Karpas-422 (cell line): ENCODE measurements at regions not wholly inside any gene's neighbourhood (a gene's known extent, or its start where the extent isn't known, plus 50 kb on each side); places are given as distances from the start of the nearest gene placed in this dataset.
"Not testable (repeated sequence)": the region's sequence is repeated elsewhere in the genome, so short reads cannot be mapped to it uniquely, and the experiment has no call there.

Source experiments
- DNase-seq: peaks from one replicate; pipeline ENCODE4 v3.0.0-alpha.2; 2015
- H2AFZ ChIP-seq: fragments of 200-600 bp; sonication (generic); 2 replicates; pipeline ENCODE4 v1.6.1; 2014; ENCODE audit warnings: antibody characterized with exemption, low read length, mixed read lengths
- H3K27ac ChIP-seq: fragments of 200-600 bp; sonication (generic); 2 replicates; pipeline ENCODE4 v1.5.1; 2014; ENCODE audit warnings: mild to moderate bottlenecking, low read length, moderate library complexity
- H3K27me3 ChIP-seq: fragments of 200-600 bp; sonication (generic); 2 replicates; pipeline ENCODE4 v1.6.1; 2014; ENCODE audit warnings: low read length, mixed read lengths
- H3K36me3 ChIP-seq: fragments of 200-600 bp; sonication (generic); 2 replicates; pipeline ENCODE4 v1.6.1; 2014; ENCODE audit warnings: low read length, mixed read lengths; ENCODE audit not compliant: insufficient read depth
- H3K4me1 ChIP-seq: fragments of 200-600 bp; sonication (generic); 2 replicates; pipeline ENCODE4 v1.6.1; 2014; ENCODE audit warnings: mild to moderate bottlenecking, low read length, mixed read lengths
- H3K4me2 ChIP-seq: fragments of 200-600 bp; sonication (generic); 2 replicates; pipeline ENCODE4 v1.6.1; 2014; ENCODE audit warnings: low read length, low read depth, mild to moderate bottlenecking; ENCODE audit not compliant: poor library complexity, severe bottlenecking
- H3K4me3 ChIP-seq: fragments of 200-600 bp; sonication (generic); 2 replicates; pipeline ENCODE4 v1.5.1; 2014; ENCODE audit warnings: mild to moderate bottlenecking, antibody characterized with exemption, low read length, mixed read lengths
- H3K79me2 ChIP-seq: fragments of 200-600 bp; sonication (generic); 2 replicates; pipeline ENCODE4 v1.6.1; 2014; ENCODE audit warnings: mild to moderate bottlenecking, low read length, mixed read lengths
- H3K9ac ChIP-seq: fragments of 200-600 bp; sonication (generic); 2 replicates; pipeline ENCODE4 v1.6.0; 2014; ENCODE audit warnings: low read length
- H3K9me2 ChIP-seq: fragments of 200-600 bp; sonication (generic), shearing (Covaris generic); replicated peaks from 2 replicates; pipeline ENCODE4 v1.6.0; 2014; ENCODE audit warnings: mild to moderate bottlenecking, low read length, moderate library complexity; ENCODE audit not compliant: insufficient read depth
- H3K9me3 ChIP-seq: fragments of 300-700, 200-600 bp; sonication (generic); 2 replicates; pipeline ENCODE4 v1.6.1; 2014; ENCODE audit warnings: low read length, mixed read lengths
- H4K20me1 ChIP-seq: fragments of 200-600 bp; sonication (generic); 2 replicates; pipeline ENCODE4 v1.6.1; 2014; ENCODE audit warnings: mild to moderate bottlenecking, antibody characterized with exemption, low read length, low read depth; ENCODE audit not compliant: insufficient read depth

GRCh38 chr7:65572581-65572980, 198.9 kb downstream of the ZNF92 start:
- not testable (repeated sequence) for H3K9me3 ChIP-seq, H2AFZ ChIP-seq, H3K4me3 ChIP-seq, H3K27ac ChIP-seq, H3K79me2 ChIP-seq, H4K20me1 ChIP-seq, DNase-seq, H3K36me3 ChIP-seq, H3K4me1 ChIP-seq, H3K9ac ChIP-seq, H3K27me3 ChIP-seq, H3K9me2 ChIP-seq, H3K4me2 ChIP-seq

GRCh38 chr7:65576370-65576769, 202.7 kb downstream of the ZNF92 start:
- H4K20me1 ChIP-seq, DNase-seq, H3K4me3 ChIP-seq, H3K9me3 ChIP-seq, H3K27ac ChIP-seq, H3K4me2 ChIP-seq, H3K79me2 ChIP-seq, H3K9ac ChIP-seq, H3K4me1 ChIP-seq, H3K9me2 ChIP-seq, H2AFZ ChIP-seq, H3K36me3 ChIP-seq, H3K27me3 ChIP-seq: not testable (repeated sequence)

GRCh38 chr7:65582518-65583119, 209.0 kb downstream of the ZNF92 start:
- not testable (repeated sequence) for H3K27ac ChIP-seq, H3K79me2 ChIP-seq, H3K9ac ChIP-seq, H2AFZ ChIP-seq, H3K4me3 ChIP-seq, DNase-seq, H3K9me3 ChIP-seq, H4K20me1 ChIP-seq, H3K27me3 ChIP-seq, H3K36me3 ChIP-seq, H3K4me2 ChIP-seq, H3K4me1 ChIP-seq, H3K9me2 ChIP-seq

- not testable (repeated sequence) for H3K36me3 ChIP-seq, H4K20me1 ChIP-seq, DNase-seq
Measured at GRCh38 chr7:65602495-65602894, 228.8 kb downstream of the ZNF92 start.

DNA sequence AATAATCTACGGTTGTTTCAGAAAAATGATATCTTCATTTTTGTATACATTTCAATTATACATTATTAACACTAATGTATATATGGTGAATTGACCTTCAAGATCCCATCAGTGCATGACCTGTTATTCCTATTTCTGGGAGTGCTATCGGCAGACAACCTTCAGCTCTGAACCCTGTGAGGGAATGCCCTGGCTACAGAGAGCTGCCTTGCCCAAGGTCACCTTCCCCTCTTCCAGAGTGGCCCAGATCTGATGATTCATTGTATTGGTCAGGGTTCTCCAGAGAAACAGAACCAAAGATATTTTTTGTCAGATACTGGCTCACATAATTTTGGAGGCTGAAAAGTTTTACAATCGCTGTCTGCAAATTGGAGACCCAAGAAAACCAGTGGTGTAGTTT, 235.5 kb downstream of the ZNF92 start:
- no peaks in the 10 kb centered on the region for H3K27me3 ChIP-seq
- no peaks in the 10 kb centered on the region for H3K36me3 ChIP-seq
- no peak overlapping the region for H3K4me3 ChIP-seq
- no peak overlapping the region for H3K9ac ChIP-seq
- H2AFZ ChIP-seq: no peak overlapping the region
- no peaks in the 10 kb centered on the region for H3K9me3 ChIP-seq
- H3K27ac ChIP-seq: no peak overlapping the region
- DNase-seq: no peak
- H3K4me1 ChIP-seq: no peaks in the 10 kb centered on the region
- H3K79me2 ChIP-seq: no peaks in the 10 kb centered on the region
- no peaks in the 10 kb centered on the region for H4K20me1 ChIP-seq
- no peak overlapping the region for H3K4me2 ChIP-seq
- H3K9me2 ChIP-seq: no peaks in the 10 kb centered on the region

More at GRCh38 chr7:65602495-65602894, 228.8 kb downstream of the ZNF92 start:
- H3K27ac ChIP-seq, H3K27me3 ChIP-seq, H3K9me3 ChIP-seq, H2AFZ ChIP-seq, H3K79me2 ChIP-seq, H3K4me1 ChIP-seq, H3K4me3 ChIP-seq, H3K9ac ChIP-seq, H3K4me2 ChIP-seq, H3K9me2 ChIP-seq: not testable (repeated sequence)

DNA sequence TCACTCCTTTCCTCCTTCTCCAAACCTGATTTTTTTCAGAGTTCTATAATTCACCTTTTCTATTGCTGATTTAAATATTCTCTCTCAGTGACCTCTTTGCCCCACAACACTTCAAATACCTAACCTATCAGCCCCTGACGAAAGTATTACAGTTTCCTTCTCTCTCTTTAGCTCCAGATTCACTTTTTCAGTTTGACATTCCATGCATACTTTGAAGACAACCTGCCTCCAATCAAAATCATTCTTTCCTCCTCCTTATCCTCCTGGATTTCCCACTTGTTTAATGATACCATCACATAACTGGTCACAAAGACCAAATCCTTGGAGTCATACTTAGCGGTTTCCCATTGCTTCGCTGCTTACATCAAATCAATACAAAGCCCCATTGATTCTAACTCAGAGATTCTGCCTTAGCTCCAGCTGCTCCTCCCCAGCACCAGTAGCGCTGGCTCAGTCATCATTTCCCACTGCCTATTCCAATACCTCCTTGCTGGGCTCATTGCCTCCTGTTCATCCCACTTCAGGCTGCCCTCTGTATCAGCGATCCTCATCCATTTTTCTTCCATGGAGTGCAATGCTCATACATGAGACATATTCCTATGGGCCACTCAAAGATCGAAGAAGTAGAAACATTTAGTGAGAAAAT, 240.1 kb downstream of the ZNF92 start:
- not testable (repeated sequence) for H3K27ac ChIP-seq, H4K20me1 ChIP-seq, H3K4me1 ChIP-seq, H3K36me3 ChIP-seq, H3K9me2 ChIP-seq, H3K27me3 ChIP-seq, H3K9ac ChIP-seq, H3K9me3 ChIP-seq, DNase-seq, H3K4me3 ChIP-seq, H3K4me2 ChIP-seq, H2AFZ ChIP-seq, H3K79me2 ChIP-seq

DNA sequence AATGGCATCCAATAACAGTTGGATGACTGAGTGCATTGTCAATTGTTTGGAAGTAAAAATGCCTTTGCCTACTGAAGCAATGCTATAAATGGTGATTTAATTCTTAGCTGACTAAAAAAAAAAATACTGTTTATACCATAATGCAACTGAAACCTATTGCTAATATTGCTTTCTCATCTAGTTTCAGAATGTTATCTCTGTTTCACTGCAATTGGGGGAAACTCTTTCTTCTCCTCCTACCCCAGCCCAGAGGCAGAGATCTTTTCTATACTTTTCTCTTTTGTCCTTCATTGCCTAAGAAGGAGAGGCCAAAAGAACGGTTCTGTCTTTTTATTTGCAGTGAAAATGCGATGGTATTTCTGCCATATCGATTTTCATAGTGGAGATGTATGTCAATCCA, 242.5 kb downstream of the ZNF92 start:
- not testable (repeated sequence) for H3K9me2 ChIP-seq, H3K36me3 ChIP-seq, H3K27ac ChIP-seq, H3K4me3 ChIP-seq, H2AFZ ChIP-seq, H4K20me1 ChIP-seq, H3K9me3 ChIP-seq, H3K27me3 ChIP-seq, H3K4me2 ChIP-seq, DNase-seq, H3K4me1 ChIP-seq, H3K9ac ChIP-seq, H3K79me2 ChIP-seq

DNA sequence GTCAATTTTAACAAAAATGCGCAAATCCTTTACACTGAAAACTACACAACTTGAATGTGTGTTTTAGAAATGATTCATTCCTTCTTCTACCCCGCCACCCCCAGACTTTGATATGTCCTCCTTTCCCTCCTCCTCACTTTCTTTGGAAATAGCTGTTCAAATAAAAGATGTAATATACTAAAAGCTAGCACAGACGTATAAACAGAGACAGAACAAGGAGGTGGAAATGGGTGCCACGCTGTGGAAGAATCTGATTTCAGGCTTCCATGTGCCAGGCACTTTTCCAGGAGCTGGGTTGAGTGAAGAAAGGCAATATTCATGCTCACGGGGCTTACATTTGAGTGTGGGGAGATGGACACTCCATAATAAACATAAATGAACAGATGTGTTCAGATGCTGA, 246.6 kb downstream of the ZNF92 start:
- not testable (repeated sequence) for DNase-seq, H3K27me3 ChIP-seq, H4K20me1 ChIP-seq, H3K4me2 ChIP-seq, H3K9ac ChIP-seq, H3K27ac ChIP-seq, H3K9me2 ChIP-seq, H3K4me1 ChIP-seq, H3K9me3 ChIP-seq, H3K79me2 ChIP-seq, H3K4me3 ChIP-seq, H3K36me3 ChIP-seq, H2AFZ ChIP-seq
